ENCODE measurements at regions not wholly inside any gene's neighbourhood (a gene's known extent, or its start where the extent isn't known, plus 50 kb on each side); places are given as distances from the start of the nearest gene placed in this dataset.
A peak's percentile ranks its signal among the peaks of the same experiment; 100 is the strongest.

GRCh38 chr2:65482971-65483370 is 50.6 kb upstream of the SPRED2 start (continued):
- TF ChIP-seq ZFP36 (IDR thresholded peaks at IDR 0.05; ENCODE audit: borderline replicate concordance, low read depth, low read length, partially characterized antibody): no peak
- TF ChIP-seq MLLT10 (CRISPR knock-in tag; IDR thresholded peaks at IDR 0.05): no peak
- no peak for TF ChIP-seq TEAD2 (CRISPR knock-in tag; IDR thresholded peaks at IDR 0.05)
- TF ChIP-seq ZFP37 (CRISPR knock-in tag; IDR thresholded peaks at IDR 0.05; ENCODE audit: borderline replicate concordance): no peak
- TF ChIP-seq ZBTB46 (CRISPR knock-in tag; IDR thresholded peaks at IDR 0.05; ENCODE audit: borderline replicate concordance): no peak
- no peak for TF ChIP-seq MAF1 (CRISPR knock-in tag; IDR thresholded peaks at IDR 0.05; ENCODE audit: borderline replicate concordance)
- peak; percentile 80; the same call in 1 of the 2 replicates for TF ChIP-seq THRA (CRISPR knock-in tag; IDR thresholded peaks at IDR 0.05; ENCODE audit: borderline replicate concordance)
- TF ChIP-seq CREB3 (CRISPR knock-in tag; IDR thresholded peaks at IDR 0.05): no peak
- TF ChIP-seq AKNA (CRISPR knock-in tag; IDR thresholded peaks at IDR 0.05; ENCODE audit: borderline replicate concordance): no peak
- no peak for TF ChIP-seq ZNF512 (CRISPR knock-in tag; IDR thresholded peaks at IDR 0.05)
- no peak for TF ChIP-seq NFIB (CRISPR knock-in tag; IDR thresholded peaks at IDR 0.05; ENCODE audit: borderline replicate concordance)
- no peak for TF ChIP-seq ZNF703 (CRISPR knock-in tag; IDR thresholded peaks at IDR 0.05; ENCODE audit: borderline replicate concordance)
- no peak for TF ChIP-seq ZNF367 (CRISPR knock-in tag; IDR thresholded peaks at IDR 0.05; ENCODE audit: borderline replicate concordance)
- TF ChIP-seq CHCHD3 (CRISPR knock-in tag; IDR thresholded peaks at IDR 0.05): no peak
- no peak for TF ChIP-seq EED (CRISPR knock-in tag; IDR thresholded peaks at IDR 0.05)
- no peak for TF ChIP-seq NCOA5 (CRISPR knock-in tag; IDR thresholded peaks at IDR 0.05)
